Stimulated activated CD4-positive, alpha-beta T cell treated with anti-CD3 and anti-CD28 coated beads, Interleukin-4, amount 100 ng/mL, for 4 hours (primary cell): ENCODE measurements at regions not wholly inside any gene's neighbourhood (a gene's known extent, or its start where the extent isn't known, plus 50 kb on each side); places are given as distances from the start of the nearest gene placed in this dataset.

ENCODE experiments used
- DNase-seq, 2 experiments: peaks; one replicate each; pipeline ENCODE4 v3.0.0-alpha.2; 2020

GRCh38 chr10:29237786-29238185, 51.1 kb upstream of the LYZL1 start:
- no peak for DNase-seq

- no peak for DNase-seq
Observed at GRCh38 chr10:29238523-29239135, 50.2 kb upstream of the LYZL1 start.
